ENCODE measurements at regions not wholly inside any gene's neighbourhood (a gene's known extent, or its start where the extent isn't known, plus 50 kb on each side); places are given as distances from the start of the nearest gene placed in this dataset.

GRCh38 chr14:97411938-97412612, 614.9 kb downstream of the VRK1 start:
- Histone ChIP-seq H3K4me3 (ENCODE audit: low read length in 3 of 3) (no peak overlapping the region), H3K9me3 (ENCODE audit: control insufficient read depth in 3 of 3, low read length in 3 of 3) (no peaks in the 10 kb centered on the region), H3K4me1 (ENCODE audit: control insufficient read depth in 3 of 3, insufficient read depth in 3 of 3, low read length in 3 of 3) (no peaks in the 10 kb centered on the region), H3K36me3 (ENCODE audit: control insufficient read depth in 3 of 3, insufficient read depth in 3 of 3, low read length in 3 of 3) (no peaks in the 10 kb centered on the region), H3K9ac (ENCODE audit: low read depth in 1 of 3, low read length in 3 of 3) (no peak overlapping the region), H3K27ac (ENCODE audit: low read depth, low read length) (no peak overlapping the region), H3K27me3 (ENCODE audit: control insufficient read depth in 3 of 3, insufficient read depth in 3 of 3, low read length in 3 of 3) (peaks cover 19 to 42% (median 41%) of the 10 kb centered on the region in 3 donors)

GRCh38 chr14:97413022-97413539, 615.9 kb downstream of the VRK1 start:
- Histone ChIP-seq H3K4me1 (ENCODE audit: control insufficient read depth in 3 of 3, insufficient read depth in 3 of 3, low read length in 3 of 3) (no peaks in the 10 kb centered on the region), H3K9me3 (ENCODE audit: control insufficient read depth in 3 of 3, low read length in 3 of 3) (no peaks in the 10 kb centered on the region), H3K9ac (ENCODE audit: low read depth in 1 of 3, low read length in 3 of 3) (no peak overlapping the region), H3K4me3 (ENCODE audit: low read length in 3 of 3) (no peak overlapping the region), H3K27me3 (ENCODE audit: control insufficient read depth in 3 of 3, insufficient read depth in 3 of 3, low read length in 3 of 3) (peaks cover 19 to 43% (median 38%) of the 10 kb centered on the region in 3 donors), H3K27ac (ENCODE audit: low read depth, low read length) (no peak overlapping the region), H3K36me3 (ENCODE audit: control insufficient read depth in 3 of 3, insufficient read depth in 3 of 3, low read length in 3 of 3) (no peaks in the 10 kb centered on the region)

DNA sequence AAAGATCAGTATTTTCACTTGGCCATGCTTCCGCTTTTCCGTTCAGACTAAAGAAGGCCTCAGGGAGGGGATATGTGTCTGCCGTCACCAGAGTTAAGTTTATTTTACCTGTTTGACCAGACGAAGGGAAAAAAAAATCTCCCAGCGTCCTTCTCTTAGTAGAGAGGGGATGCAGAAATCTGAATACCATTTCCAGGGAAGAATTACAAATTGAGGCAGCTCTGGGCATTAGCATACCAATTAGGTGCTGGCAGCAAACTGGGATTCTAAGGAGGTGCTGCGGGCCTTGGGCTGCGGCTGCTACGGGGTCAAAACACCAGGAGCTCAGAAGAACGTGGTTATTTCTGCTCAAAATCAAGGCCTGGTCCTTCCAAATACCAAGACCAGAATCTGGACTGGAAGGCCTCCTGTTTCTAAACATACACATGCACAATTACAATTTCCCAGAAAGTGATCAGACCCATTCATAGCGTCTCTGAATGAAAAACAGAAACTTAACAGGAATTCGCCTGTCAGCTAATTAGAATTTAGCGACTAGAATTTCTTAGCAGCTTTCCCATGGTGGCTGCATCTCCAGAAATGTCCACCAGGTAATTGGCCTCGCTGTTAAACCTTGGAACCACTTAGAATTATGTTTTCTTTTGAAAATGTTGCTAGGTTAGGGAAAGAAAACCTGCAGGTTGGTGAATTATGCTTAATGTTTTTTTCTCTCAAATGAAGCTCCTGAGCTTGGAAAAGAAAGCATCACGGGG, 617.0 kb downstream of the VRK1 start:
- Histone ChIP-seq H3K9ac (ENCODE audit: low read depth in 1 of 3, low read length in 3 of 3) (no peak overlapping the region), H3K4me3 (ENCODE audit: low read length in 3 of 3) (no peak overlapping the region), H3K4me1 (ENCODE audit: control insufficient read depth in 3 of 3, insufficient read depth in 3 of 3, low read length in 3 of 3) (no peaks in the 10 kb centered on the region), H3K27ac (ENCODE audit: low read depth, low read length) (no peak overlapping the region), H3K36me3 (ENCODE audit: control insufficient read depth in 3 of 3, insufficient read depth in 3 of 3, low read length in 3 of 3) (no peaks in the 10 kb centered on the region), H3K9me3 (ENCODE audit: control insufficient read depth in 3 of 3, low read length in 3 of 3) (no peaks in the 10 kb centered on the region), H3K27me3 (ENCODE audit: control insufficient read depth in 3 of 3, insufficient read depth in 3 of 3, low read length in 3 of 3) (peaks cover 19 to 44% (median 38%) of the 10 kb centered on the region in 3 donors)

GRCh38 chr14:97414718-97415098, 617.5 kb downstream of the VRK1 start:
- Histone ChIP-seq H3K27ac (ENCODE audit: low read depth, low read length) (no peak overlapping the region), H3K9ac (ENCODE audit: low read depth in 1 of 3, low read length in 3 of 3) (no peak overlapping the region), H3K27me3 (ENCODE audit: control insufficient read depth in 3 of 3, insufficient read depth in 3 of 3, low read length in 3 of 3) (peaks cover 19 to 42% (median 35%) of the 10 kb centered on the region in 3 donors), H3K4me3 (ENCODE audit: low read length in 3 of 3) (no peak overlapping the region), H3K9me3 (ENCODE audit: control insufficient read depth in 3 of 3, low read length in 3 of 3) (no peaks in the 10 kb centered on the region), H3K36me3 (ENCODE audit: control insufficient read depth in 3 of 3, insufficient read depth in 3 of 3, low read length in 3 of 3) (no peaks in the 10 kb centered on the region), H3K4me1 (ENCODE audit: control insufficient read depth in 3 of 3, insufficient read depth in 3 of 3, low read length in 3 of 3) (no peaks in the 10 kb centered on the region)

GRCh38 chr14:97415907-97416306, 618.7 kb downstream of the VRK1 start:
- no peaks in the 10 kb centered on the region for H3K9me3 ChIP-seq (ENCODE audit: control insufficient read depth in 3 of 3, low read length in 3 of 3)
- H3K9ac ChIP-seq (ENCODE audit: low read depth in 1 of 3, low read length in 3 of 3), result no peak overlapping the region
- H3K36me3 ChIP-seq (ENCODE audit: control insufficient read depth in 3 of 3, insufficient read depth in 3 of 3, low read length in 3 of 3), result no peaks in the 10 kb centered on the region
- no peak overlapping the region for H3K4me3 ChIP-seq (ENCODE audit: low read length in 3 of 3)
- no peak overlapping the region for H3K27ac ChIP-seq (ENCODE audit: low read depth, low read length)
- H3K4me1 ChIP-seq (ENCODE audit: control insufficient read depth in 3 of 3, insufficient read depth in 3 of 3, low read length in 3 of 3), result no peaks in the 10 kb centered on the region
- H3K27me3 ChIP-seq (ENCODE audit: control insufficient read depth in 3 of 3, insufficient read depth in 3 of 3, low read length in 3 of 3), result peaks cover 19 to 38% (median 33%) of the 10 kb centered on the region in 3 donors

GRCh38 chr14:97416550-97416949, 619.4 kb downstream of the VRK1 start:
- no peak overlapping the region for H3K27ac ChIP-seq (ENCODE audit: low read depth, low read length)
- H3K9me3 ChIP-seq (ENCODE audit: control insufficient read depth in 3 of 3, low read length in 3 of 3), result no peaks in the 10 kb centered on the region
- H3K36me3 ChIP-seq (ENCODE audit: control insufficient read depth in 3 of 3, insufficient read depth in 3 of 3, low read length in 3 of 3), result no peaks in the 10 kb centered on the region
- H3K9ac ChIP-seq (ENCODE audit: low read depth in 1 of 3, low read length in 3 of 3), result no peak overlapping the region
- H3K4me1 ChIP-seq (ENCODE audit: control insufficient read depth in 3 of 3, insufficient read depth in 3 of 3, low read length in 3 of 3), result no peaks in the 10 kb centered on the region
- no peak overlapping the region for H3K4me3 ChIP-seq (ENCODE audit: low read length in 3 of 3)
- H3K27me3 ChIP-seq (ENCODE audit: control insufficient read depth in 3 of 3, insufficient read depth in 3 of 3, low read length in 3 of 3), result peaks cover 16 to 36% (median 28%) of the 10 kb centered on the region in 3 donors

- no peak overlapping the region for H3K27ac ChIP-seq (ENCODE audit: low read depth, low read length)
- no peaks in the 10 kb centered on the region for H3K36me3 ChIP-seq (ENCODE audit: control insufficient read depth in 3 of 3, insufficient read depth in 3 of 3, low read length in 3 of 3)
- H3K27me3 ChIP-seq (ENCODE audit: control insufficient read depth in 3 of 3, insufficient read depth in 3 of 3, low read length in 3 of 3), result peaks cover 13 to 28% (median 22%) of the 10 kb centered on the region in 3 donors
- no peak overlapping the region for H3K4me3 ChIP-seq (ENCODE audit: low read length in 3 of 3)
- no peaks in the 10 kb centered on the region for H3K4me1 ChIP-seq (ENCODE audit: control insufficient read depth in 3 of 3, insufficient read depth in 3 of 3, low read length in 3 of 3)
- H3K9me3 ChIP-seq (ENCODE audit: control insufficient read depth in 3 of 3, low read length in 3 of 3), result no peaks in the 10 kb centered on the region
- H3K9ac ChIP-seq (ENCODE audit: low read depth in 1 of 3, low read length in 3 of 3), result no peak overlapping the region
Measured at GRCh38 chr14:97417331-97417730, 620.1 kb downstream of the VRK1 start.

GRCh38 chr14:97420211-97420610, 623.0 kb downstream of the VRK1 start:
- H3K36me3 ChIP-seq (ENCODE audit: control insufficient read depth in 3 of 3, insufficient read depth in 3 of 3, low read length in 3 of 3), result no peaks in the 10 kb centered on the region

DNA sequence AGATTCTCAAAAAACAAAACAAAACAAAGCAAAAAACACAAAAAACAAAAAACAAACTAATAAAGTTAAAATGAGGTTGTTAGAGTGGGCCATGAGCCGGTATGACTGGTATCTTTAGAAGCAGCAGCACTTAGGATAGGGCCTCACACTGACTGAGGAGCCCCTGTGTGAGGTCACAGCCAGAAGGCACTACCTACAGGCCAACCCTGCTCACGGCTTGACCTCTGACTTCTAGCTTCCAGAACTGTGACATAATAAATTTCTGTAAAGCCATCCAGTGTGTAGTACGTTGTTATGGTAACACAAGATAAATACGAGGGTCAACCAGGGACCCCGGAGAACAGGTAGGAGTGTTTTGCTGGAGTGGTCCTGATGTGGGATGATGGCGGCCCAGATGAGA, 629.6 kb downstream of the VRK1 start:
- Histone ChIP-seq H3K27ac (ENCODE audit: low read depth, low read length) (no peak overlapping the region), H3K36me3 (ENCODE audit: control insufficient read depth in 3 of 3, insufficient read depth in 3 of 3, low read length in 3 of 3) (no peaks in the 10 kb centered on the region), H3K9me3 (ENCODE audit: control insufficient read depth in 3 of 3, low read length in 3 of 3) (no peaks in the 10 kb centered on the region), H3K27me3 (ENCODE audit: control insufficient read depth in 3 of 3, insufficient read depth in 3 of 3, low read length in 3 of 3) (peaks cover 0 to 2% (median 0%) of the 10 kb centered on the region in 3 donors), H3K4me3 (ENCODE audit: low read length in 3 of 3) (no peak overlapping the region), H3K4me1 (ENCODE audit: control insufficient read depth in 3 of 3, insufficient read depth in 3 of 3, low read length in 3 of 3) (no peaks in the 10 kb centered on the region), H3K9ac (ENCODE audit: low read depth in 1 of 3, low read length in 3 of 3) (no peak overlapping the region)

More at GRCh38 chr14:97420211-97420610, 623.0 kb downstream of the VRK1 start:
- no peak overlapping the region for H3K9ac ChIP-seq (ENCODE audit: low read depth in 1 of 3, low read length in 3 of 3)
- no peaks in the 10 kb centered on the region for H3K4me1 ChIP-seq (ENCODE audit: control insufficient read depth in 3 of 3, insufficient read depth in 3 of 3, low read length in 3 of 3)
- peaks cover 0 to 9% (median 3%) of the 10 kb centered on the region in 3 donors for H3K27me3 ChIP-seq (ENCODE audit: control insufficient read depth in 3 of 3, insufficient read depth in 3 of 3, low read length in 3 of 3)
- H3K9me3 ChIP-seq (ENCODE audit: control insufficient read depth in 3 of 3, low read length in 3 of 3), result no peaks in the 10 kb centered on the region
- no peak overlapping the region for H3K4me3 ChIP-seq (ENCODE audit: low read length in 3 of 3)
- H3K27ac ChIP-seq (ENCODE audit: low read depth, low read length), result no peak overlapping the region

- H3K9ac ChIP-seq (ENCODE audit: low read depth in 1 of 3, low read length in 3 of 3), result no peak overlapping the region
- H3K27me3 ChIP-seq (ENCODE audit: control insufficient read depth in 3 of 3, insufficient read depth in 3 of 3, low read length in 3 of 3), result no peaks in the 10 kb centered on the region
- no peaks in the 10 kb centered on the region for H3K4me1 ChIP-seq (ENCODE audit: control insufficient read depth in 3 of 3, insufficient read depth in 3 of 3, low read length in 3 of 3)
- H3K9me3 ChIP-seq (ENCODE audit: control insufficient read depth in 3 of 3, low read length in 3 of 3), result no peaks in the 10 kb centered on the region
- H3K27ac ChIP-seq (ENCODE audit: low read depth, low read length), result no peak overlapping the region
- H3K4me3 ChIP-seq (ENCODE audit: low read length in 3 of 3), result no peak overlapping the region
- H3K36me3 ChIP-seq (ENCODE audit: control insufficient read depth in 3 of 3, insufficient read depth in 3 of 3, low read length in 3 of 3), result no peaks in the 10 kb centered on the region
Measured at GRCh38 chr14:97428808-97429440, 631.7 kb downstream of the VRK1 start.

Measured in skeletal muscle tissue (tissue), 3 donors.